Tongue (tissue), 1 donor: ENCODE measurements at regions not wholly inside any gene's neighbourhood (a gene's known extent, or its start where the extent isn't known, plus 50 kb on each side); places are given as distances from the start of the nearest gene placed in this dataset.
A peak's percentile ranks its signal among the peaks of the same experiment; 100 is the strongest.
"Not testable (repeated sequence)": the region's sequence is repeated elsewhere in the genome, so short reads cannot be mapped to it uniquely, and the experiment has no call there.

Experiments used
- DNase-seq: peaks from one replicate; pipeline ENCODE4 v3.0.0-alpha.2; 2015

GRCh38 chr2:62654876-62655359, 50.6 kb upstream of the EHBP1 start:
- peak; percentile 52 for DNase-seq

GRCh38 chr2:62654423-62654791, 51.1 kb upstream of the EHBP1 start:
- DNase-seq: no peak

GRCh38 chr2:62653582-62654422, 51.7 kb upstream of the EHBP1 start:
- DNase-seq: no peak

- not testable (repeated sequence) for DNase-seq
Observed at GRCh38 chr2:62649087-62649486, 56.4 kb upstream of the EHBP1 start.

- no peak for DNase-seq
Observed at GRCh38 chr2:62643100-62643471, 62.4 kb upstream of the EHBP1 start.

GRCh38 chr2:62642429-62643099, 62.9 kb upstream of the EHBP1 start:
- no peak for DNase-seq

- DNase-seq: no peak
Observed at GRCh38 chr2:62641936-62642335, 63.6 kb upstream of the EHBP1 start.

GRCh38 chr2:62641410-62641843, 64.1 kb upstream of the EHBP1 start:
- no peak for DNase-seq

- no peak for DNase-seq
Observed at GRCh38 chr2:62631160-62632085, 74.1 kb upstream of the EHBP1 start.

- not testable (repeated sequence) for DNase-seq
Observed at GRCh38 chr2:62630206-62630605, 75.3 kb upstream of the EHBP1 start.

GRCh38 chr2:62629310-62629709, 76.2 kb upstream of the EHBP1 start:
- not testable (repeated sequence) for DNase-seq

GRCh38 chr2:62627667-62628066, 77.8 kb upstream of the EHBP1 start:
- DNase-seq: no peak

- DNase-seq: no peak
Observed at GRCh38 chr2:62624855-62625254, 80.7 kb upstream of the EHBP1 start.

GRCh38 chr2:62616486-62616885, 89.0 kb upstream of the EHBP1 start:
- DNase-seq: not testable (repeated sequence)

- DNase-seq: no peak
Observed at GRCh38 chr2:62611854-62612253, 93.7 kb upstream of the EHBP1 start.

- not testable (repeated sequence) for DNase-seq
Observed at GRCh38 chr2:62605471-62605870, 99.5 kb upstream of the TMEM17 start.

- DNase-seq: no peak
Observed at GRCh38 chr2:62604336-62604735, 98.3 kb upstream of the TMEM17 start.

GRCh38 chr2:62603154-62603712, 97.2 kb upstream of the TMEM17 start:
- no peak for DNase-seq

GRCh38 chr2:62599674-62600410, 93.8 kb upstream of the TMEM17 start:
- not testable (repeated sequence) for DNase-seq

GRCh38 chr2:62597323-62597722, 91.3 kb upstream of the TMEM17 start:
- peak; percentile 53 for DNase-seq
